ENCODE measurements at regions not wholly inside any gene's neighbourhood (a gene's known extent, or its start where the extent isn't known, plus 50 kb on each side); places are given as distances from the start of the nearest gene placed in this dataset.

- TF ChIP-seq EP300 (IDR thresholded peaks at IDR 0.05) (no peak), CTCF (IDR thresholded peaks at IDR 0.05) (no peak)
These were observed 579.4 kb upstream of the FAM98A start for GRCh38 chr2:34178482-34178881.
